Immature natural killer cell (primary cell): ENCODE measurements at regions not wholly inside any gene's neighbourhood (a gene's known extent, or its start where the extent isn't known, plus 50 kb on each side); places are given as distances from the start of the nearest gene placed in this dataset.
A peak's percentile ranks its signal among the peaks of the same experiment; 100 is the strongest.
"Not testable (repeated sequence)": the region's sequence is repeated elsewhere in the genome, so short reads cannot be mapped to it uniquely, and the experiment has no call there.

Experiments
- DNase-seq, 3 donors: peaks; one replicate each; pipeline ENCODE4 v3.0.0; 2022; ENCODE audit warnings: mixed read lengths in 1 of 3
- H3K27ac Mint-ChIP-seq, 6 donors: one replicate each; pipeline ENCODE4 v1.8.0; 2020; ENCODE audit warnings: mixed read lengths in 6 of 6, mild to moderate bottlenecking in 5 of 6, inconsistent platforms in 4 of 6, moderate library complexity in 3 of 6
- H3K27me3 Mint-ChIP-seq, 3 donors: one replicate each; pipeline ENCODE4 v1.8.0; 2020 to 2021; ENCODE audit warnings: low read depth in 3 of 3, mild to moderate bottlenecking in 3 of 3, mixed read lengths in 3 of 3, moderate library complexity in 3 of 3, inconsistent platforms in 1 of 3
- H3K36me3 Mint-ChIP-seq, 3 donors: one replicate each; pipeline ENCODE4 v1.8.0; 2020; ENCODE audit warnings: mixed read lengths in 3 of 3, inconsistent platforms in 2 of 3, mild to moderate bottlenecking in 2 of 3
- H3K4me1 Mint-ChIP-seq, 2 donors: one replicate each; pipeline ENCODE4 v1.8.0; 2020; ENCODE audit warnings: inconsistent platforms in 2 of 2, mild to moderate bottlenecking in 2 of 2, mixed read lengths in 2 of 2, moderate library complexity in 1 of 2
- H3K4me3 Mint-ChIP-seq, 5 donors: one replicate each; pipeline ENCODE4 v1.8.0; 2020; ENCODE audit warnings: mild to moderate bottlenecking in 5 of 5, mixed read lengths in 5 of 5, inconsistent platforms in 3 of 5, moderate library complexity in 3 of 5
- H3K9me3 Mint-ChIP-seq, 6 donors: one replicate each; pipeline ENCODE4 v1.8.0; 2020; ENCODE audit warnings: mild to moderate bottlenecking in 6 of 6, mixed read lengths in 6 of 6, inconsistent platforms in 4 of 6, moderate library complexity in 3 of 6

GRCh38 chr1:157404063-157404501 is 148.2 kb downstream of the FCRL5 start:
- peaks cover 75 to 81% of the 10 kb centered on the region in 2 donors for H3K4me1 Mint-ChIP-seq

DNA sequence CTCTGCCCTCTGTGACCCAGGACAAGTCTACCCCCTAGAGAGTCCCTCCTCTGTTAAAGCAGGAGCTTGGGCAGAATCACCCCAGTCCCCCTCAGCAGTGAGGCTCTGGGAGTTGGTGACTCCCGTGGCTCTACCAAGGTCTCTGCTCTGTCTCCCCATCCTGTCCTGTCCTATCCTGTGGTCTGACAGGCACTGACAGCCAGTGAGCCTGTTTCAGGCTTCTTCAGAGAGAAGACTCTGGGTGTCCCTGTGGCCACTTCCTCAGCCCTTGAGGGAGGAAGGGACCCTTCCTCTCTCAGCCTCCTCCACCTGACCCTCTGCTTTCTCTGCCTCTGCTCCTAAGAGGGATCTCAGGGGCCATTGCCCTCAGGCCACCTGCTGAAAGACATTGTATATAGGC is 148.7 kb downstream of the FCRL5 start:
- H3K9me3 Mint-ChIP-seq, result no peaks in the 10 kb centered on the region
- H3K4me3 Mint-ChIP-seq, result peak overlapping the region; percentile 67 to 88 (median 81)

More at GRCh38 chr1:157404063-157404501, 148.2 kb downstream of the FCRL5 start:
- Mint-ChIP-seq H3K36me3 (no peaks in the 10 kb centered on the region), H3K9me3 (no peaks in the 10 kb centered on the region), H3K27me3 (peaks cover 1 to 6% (median 4%) of the 10 kb centered on the region in 3 donors), H3K4me3 (peak overlapping the region; percentile 67 to 88 (median 81)), H3K27ac (peak overlapping the region; percentile 88 to 98 (median 92))
- DNase-seq, result peak; percentile 27 to 46 (median 41)

GRCh38 chr1:157403203-157403602 is 149.1 kb downstream of the FCRL5 start:
- no peak for DNase-seq
- no peaks in the 10 kb centered on the region for H3K9me3 Mint-ChIP-seq
- H3K27me3 Mint-ChIP-seq, result peaks cover 0 to 5% (median 2%) of the 10 kb centered on the region in 3 donors
- no peaks in the 10 kb centered on the region for H3K36me3 Mint-ChIP-seq
- peak overlapping the region; percentile 88 to 98 (median 92) for H3K27ac Mint-ChIP-seq
- H3K4me3 Mint-ChIP-seq, result peak overlapping the region; percentile 67 to 88 (median 81)
- H3K4me1 Mint-ChIP-seq, result peaks cover 72 to 77% of the 10 kb centered on the region in 2 donors

More for the DNA sequence above, 148.7 kb downstream of the FCRL5 start:
- Mint-ChIP-seq H3K4me1 (peaks cover 75 to 81% of the 10 kb centered on the region in 2 donors), H3K27me3 (peaks cover 1 to 5% (median 4%) of the 10 kb centered on the region in 3 donors), H3K36me3 (no peaks in the 10 kb centered on the region), H3K27ac (peak overlapping the region; percentile 88 to 98 (median 92))
- no peak for DNase-seq

GRCh38 chr1:157400766-157401165 is 151.5 kb downstream of the FCRL5 start:
- H3K27ac Mint-ChIP-seq, result peak overlapping the region in 5 of 6 donors; percentile 25 to 98 (median 87)
- H3K27me3 Mint-ChIP-seq, result peaks cover 0 to 5% (median 2%) of the 10 kb centered on the region in 3 donors
- no peak for DNase-seq
- no peaks in the 10 kb centered on the region for H3K36me3 Mint-ChIP-seq
- no peaks in the 10 kb centered on the region for H3K9me3 Mint-ChIP-seq
- H3K4me3 Mint-ChIP-seq, result peak overlapping the region; percentile 14 to 88 (median 80)
- H3K4me1 Mint-ChIP-seq, result peaks cover 66 to 69% of the 10 kb centered on the region in 2 donors

DNA sequence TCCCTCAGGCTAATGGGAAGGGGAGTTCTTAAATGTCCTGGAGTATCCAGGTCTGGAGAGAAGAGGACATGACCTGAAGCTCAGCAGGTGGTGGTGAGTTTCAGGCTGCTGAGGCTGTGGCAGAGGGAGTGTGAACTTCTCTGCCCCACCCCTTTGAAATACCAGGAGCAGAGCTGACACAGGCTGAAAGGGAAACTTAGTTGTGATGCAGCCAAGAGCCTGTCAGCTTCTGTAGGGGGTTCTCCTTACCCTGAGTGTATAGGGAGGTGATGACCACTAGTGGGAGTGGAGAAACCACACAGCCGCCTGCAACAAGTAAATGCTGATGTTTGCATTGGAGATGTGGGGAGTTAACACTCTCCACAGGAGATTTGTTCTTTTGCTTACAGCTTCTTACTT is 152.3 kb downstream of the FCRL5 start:
- Mint-ChIP-seq H3K36me3 (no peaks in the 10 kb centered on the region), H3K27me3 (peaks cover 0 to 2% (median 2%) of the 10 kb centered on the region in 3 donors), H3K27ac (peak overlapping the region; percentile 61 to 98 (median 84)), H3K4me3 (peak overlapping the region; percentile 67 to 88 (median 80)), H3K4me1 (peaks cover 63 to 65% of the 10 kb centered on the region in 2 donors), H3K9me3 (no peaks in the 10 kb centered on the region)
- peak; percentile 65 to 78 (median 76) for DNase-seq

GRCh38 chr1:157399343-157399983 is 152.9 kb downstream of the FCRL5 start:
- Mint-ChIP-seq H3K9me3 (no peaks in the 10 kb centered on the region), H3K4me3 (peak overlapping the region; percentile 67 to 88 (median 80)), H3K4me1 (peaks cover 58 to 60% of the 10 kb centered on the region in 2 donors), H3K36me3 (no peaks in the 10 kb centered on the region), H3K27me3 (peaks cover 0 to 6% (median 2%) of the 10 kb centered on the region in 3 donors), H3K27ac (peak overlapping the region; percentile 61 to 98 (median 84))
- DNase-seq, result peak in 1 of 3 donors; percentile 5

DNA sequence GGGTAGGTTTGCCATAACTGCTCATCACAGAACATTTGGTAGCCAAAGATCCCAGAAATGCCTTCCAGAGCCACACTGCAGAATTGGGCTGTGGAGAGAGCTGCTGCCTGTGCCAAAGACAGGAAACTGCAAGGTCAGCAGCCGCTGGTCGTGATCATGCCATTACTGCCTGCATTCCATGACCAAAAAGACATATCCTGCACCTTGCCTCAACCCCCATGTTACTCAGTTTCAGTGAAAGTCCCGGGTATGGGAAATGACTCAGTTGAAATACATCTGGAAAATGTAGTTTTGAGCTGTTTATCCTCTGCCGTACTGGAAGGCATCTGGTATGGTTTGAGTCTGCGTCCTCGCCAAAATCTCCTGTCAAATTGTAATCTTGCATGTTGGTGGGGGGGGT is 161.7 kb downstream of the FCRL5 start:
- no peaks in the 10 kb centered on the region for H3K36me3 Mint-ChIP-seq
- H3K9me3 Mint-ChIP-seq, result peaks cover 0 to 2% (median 0%) of the 10 kb centered on the region in 6 donors
- no peak overlapping the region for H3K4me3 Mint-ChIP-seq
- peak overlapping the region in 1 of 6 donors; percentile 23 for H3K27ac Mint-ChIP-seq
- H3K4me1 Mint-ChIP-seq, result peaks cover 13 to 25% of the 10 kb centered on the region in 2 donors
- DNase-seq, result no peak
- H3K27me3 Mint-ChIP-seq, result peaks cover 3 to 9% (median 3%) of the 10 kb centered on the region in 3 donors

DNA sequence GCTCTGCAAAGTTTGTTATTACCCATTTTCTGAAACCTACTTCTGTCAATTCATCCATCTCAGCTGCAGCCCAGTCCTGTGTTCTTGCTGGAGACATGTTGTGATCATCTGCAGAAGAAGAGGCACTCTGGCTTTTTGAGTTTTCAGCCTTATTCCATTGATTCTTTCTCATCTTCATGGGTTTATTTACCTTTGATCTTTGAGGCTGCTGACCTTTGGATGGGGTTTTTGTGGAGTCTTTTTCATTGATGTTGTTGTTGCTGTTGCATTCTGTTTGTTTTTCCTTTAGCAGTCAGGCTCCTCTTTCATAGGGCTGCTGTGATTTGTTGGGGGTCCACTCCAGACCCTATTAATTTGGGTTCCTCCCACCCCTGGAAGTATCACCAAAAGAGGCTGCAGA is 164.3 kb downstream of the FCRL5 start:
- H3K4me3 Mint-ChIP-seq, result no peak overlapping the region
- peaks cover 0 to 4% (median 3%) of the 10 kb centered on the region in 3 donors for H3K27me3 Mint-ChIP-seq
- H3K4me1 Mint-ChIP-seq, result peaks cover 13 to 26% of the 10 kb centered on the region in 2 donors
- H3K27ac Mint-ChIP-seq, result no peak overlapping the region
- no peak for DNase-seq
- no peaks in the 10 kb centered on the region for H3K36me3 Mint-ChIP-seq
- H3K9me3 Mint-ChIP-seq, result peaks cover 0 to 2% (median 0%) of the 10 kb centered on the region in 6 donors

GRCh38 chr1:157384258-157384657 is 168.1 kb downstream of the FCRL5 start:
- Mint-ChIP-seq H3K27me3 (peaks cover 2 to 8% (median 4%) of the 10 kb centered on the region in 3 donors), H3K27ac (no peak overlapping the region), H3K4me1 (peaks cover 32 to 45% of the 10 kb centered on the region in 2 donors), H3K9me3 (no peaks in the 10 kb centered on the region), H3K36me3 (no peaks in the 10 kb centered on the region), H3K4me3 (no peak overlapping the region)
- DNase-seq, result no peak

DNA sequence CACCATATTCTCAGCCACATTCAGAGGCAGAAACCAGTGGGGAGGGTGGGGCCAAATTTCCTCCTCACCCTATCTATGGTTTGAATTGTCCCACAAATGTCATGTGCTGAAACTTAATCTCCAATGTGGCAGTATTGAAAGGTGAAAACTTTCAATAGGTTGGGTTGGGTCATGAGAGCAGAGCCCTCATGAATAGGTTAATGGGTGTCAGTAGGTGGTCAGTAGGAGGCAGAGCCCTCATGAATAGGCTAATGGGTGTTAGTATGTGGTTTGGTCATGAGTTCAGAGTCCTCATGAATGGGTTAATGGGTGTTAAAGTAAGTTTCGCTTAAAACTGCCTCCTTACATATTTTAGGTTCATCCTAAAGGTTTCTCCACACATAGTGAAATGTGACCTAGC is 170.0 kb downstream of the FCRL5 start:
- H3K9me3 Mint-ChIP-seq, result no peaks in the 10 kb centered on the region
- H3K4me1 Mint-ChIP-seq, result peaks cover 39 to 60% of the 10 kb centered on the region in 2 donors
- peaks cover 2 to 7% (median 4%) of the 10 kb centered on the region in 3 donors for H3K27me3 Mint-ChIP-seq

DNA sequence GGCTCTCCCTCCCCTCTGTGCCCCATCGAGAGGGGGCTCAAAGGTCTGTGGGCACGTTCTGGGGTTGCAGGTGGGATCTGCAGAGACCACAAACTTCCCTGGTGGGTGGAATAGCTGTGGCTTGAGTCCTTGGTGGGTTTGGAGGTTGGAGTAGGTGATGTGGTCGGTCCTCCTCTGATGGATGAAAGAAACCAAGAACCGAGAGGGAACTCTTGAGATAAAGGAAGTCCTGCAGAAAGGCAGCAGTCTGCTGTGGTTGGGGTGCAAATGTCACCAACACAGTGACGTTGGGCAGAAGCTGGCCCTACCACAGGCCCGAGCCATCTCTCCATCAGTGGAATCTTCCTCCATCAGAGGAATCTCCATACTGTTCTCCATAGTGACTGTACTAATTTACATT is 171.8 kb downstream of the FCRL5 start:
- H3K27me3 Mint-ChIP-seq, result peaks cover 2 to 6% (median 5%) of the 10 kb centered on the region in 3 donors
- peaks cover 40 to 60% of the 10 kb centered on the region in 2 donors for H3K4me1 Mint-ChIP-seq
- peak overlapping the region; percentile 65 to 82 (median 71) for H3K4me3 Mint-ChIP-seq
- DNase-seq, result peak; percentile 35 to 51 (median 42)
- no peaks in the 10 kb centered on the region for H3K36me3 Mint-ChIP-seq
- peak overlapping the region; percentile 25 to 87 (median 64) for H3K27ac Mint-ChIP-seq
- H3K9me3 Mint-ChIP-seq, result no peaks in the 10 kb centered on the region

More for the DNA sequence above, 170.0 kb downstream of the FCRL5 start:
- no peak for DNase-seq
- Mint-ChIP-seq H3K4me3 (peak overlapping the region in 4 of 5 donors; percentile 18 to 34 (median 24)), H3K27ac (peak overlapping the region in 1 of 6 donors; percentile 61), H3K36me3 (no peaks in the 10 kb centered on the region)

DNA sequence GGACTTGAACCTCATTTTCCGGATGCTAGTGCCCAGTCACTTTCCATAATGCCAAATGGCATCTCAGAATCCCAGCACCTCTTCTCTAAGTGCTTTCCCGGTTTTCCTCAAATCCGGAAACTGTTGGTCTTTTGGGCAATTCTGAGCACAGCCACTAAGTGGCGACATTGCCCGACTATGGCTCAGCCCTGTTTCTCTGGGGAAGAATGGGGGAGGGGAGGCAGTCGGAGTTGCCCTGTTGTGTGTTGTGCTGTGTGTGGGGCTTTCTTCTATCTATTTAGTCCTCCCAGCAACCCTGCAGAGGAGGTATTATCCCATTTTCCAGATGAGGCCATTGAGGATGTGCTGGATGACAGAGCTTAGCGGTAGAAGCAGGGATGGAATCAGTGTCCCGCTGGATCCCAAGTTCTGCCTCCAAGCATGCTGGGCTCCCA is 175.0 kb downstream of the FCRL5 start:
- not testable (repeated sequence) for H3K27me3 Mint-ChIP-seq, H3K36me3 Mint-ChIP-seq, H3K4me3 Mint-ChIP-seq, H3K9me3 Mint-ChIP-seq, H3K27ac Mint-ChIP-seq
- H3K4me1 Mint-ChIP-seq, result peaks cover 35 to 52% of the 10 kb centered on the region in 2 donors
- peak; percentile 43 to 49 (median 46) for DNase-seq

DNA sequence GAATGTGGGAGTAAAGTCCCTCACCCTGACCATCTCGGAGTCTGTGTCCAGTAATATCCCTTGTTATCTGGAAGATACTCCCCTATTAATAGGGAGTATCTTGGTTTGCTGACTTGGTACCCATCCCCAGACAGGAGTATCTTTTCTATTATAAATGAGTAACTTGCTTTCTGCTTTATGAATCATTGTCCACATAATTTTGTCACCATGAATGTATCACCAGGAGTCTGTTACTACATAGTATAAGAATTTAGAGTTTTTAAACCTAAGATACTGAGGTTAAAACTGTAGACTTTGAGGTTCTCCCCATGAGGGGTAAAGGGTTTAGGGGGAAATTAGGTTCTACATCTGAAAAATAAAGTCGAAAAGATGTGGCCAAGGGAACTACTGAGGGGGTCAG is 175.6 kb downstream of the FCRL5 start:
- Mint-ChIP-seq H3K4me1 (peaks cover 30 to 46% of the 10 kb centered on the region in 2 donors), H3K36me3 (no peaks in the 10 kb centered on the region), H3K9me3 (no peaks in the 10 kb centered on the region), H3K27ac (no peak overlapping the region), H3K27me3 (peaks cover 3 to 8% (median 7%) of the 10 kb centered on the region in 3 donors), H3K4me3 (no peak overlapping the region)
- no peak for DNase-seq

DNA sequence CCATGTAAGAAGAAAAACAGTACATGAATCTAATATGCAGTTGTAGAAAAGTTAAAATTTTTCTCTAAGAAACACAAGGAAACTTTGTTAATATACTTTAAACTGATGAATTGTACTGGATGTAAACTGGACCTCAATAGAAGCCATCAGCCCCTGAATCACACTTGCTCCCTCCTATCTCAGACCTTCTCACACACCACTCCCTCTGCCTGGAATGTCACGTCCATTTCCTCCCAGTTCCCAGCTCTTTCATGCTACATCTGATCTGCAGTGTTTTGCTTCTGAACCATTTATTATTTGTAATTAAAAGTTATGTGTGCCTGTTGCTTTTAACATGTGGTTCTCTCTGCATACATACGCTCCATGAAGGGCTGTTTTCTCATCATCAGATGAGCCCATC is 180.0 kb downstream of the FCRL5 start:
- not testable (repeated sequence) for H3K27ac Mint-ChIP-seq, H3K27me3 Mint-ChIP-seq, H3K36me3 Mint-ChIP-seq, H3K9me3 Mint-ChIP-seq, DNase-seq, H3K4me1 Mint-ChIP-seq, H3K4me3 Mint-ChIP-seq
